IMR-90 (cell line): ENCODE measurements at regions not wholly inside any gene's neighbourhood (a gene's known extent, or its start where the extent isn't known, plus 50 kb on each side); places are given as distances from the start of the nearest gene placed in this dataset.

Source experiments
- ATAC-seq: fragments of 200-7000 bp; cut with Tn5 transposase; 2 replicates; pipeline ENCODE4 v1.9.1; 2020; ENCODE audit warnings: low read depth, mild to moderate bottlenecking, moderate library complexity
- BruUV-seq: library from RNA; stranded (reverse); fragments of 400-500 nt; replicated peaks from 2 replicates; lab custom pipeline; 2021; lab: Mats Ljungman, UMichigan
- CTCF ChIA-PET: fragments of 300-600 bp; formaldehyde crosslinking; extraction: SDS; loops from one replicate; lab custom pipeline; 2021; ENCODE audit warnings: antibody characterized with exemption; lab: Yijun Ruan, JAX
- POLR2A ChIA-PET: fragments of 300-600 bp; sonication (Branson Sonifier 250); formaldehyde crosslinking; loops from one replicate; lab custom pipeline; 2022; ENCODE audit warnings: antibody characterized with exemption; ENCODE audit not compliant: unreplicated experiment; lab: Charles Lee
- DNase-seq: peaks from one replicate; pipeline ENCODE4 v3.0.0; 2013
- H2AFZ ChIP-seq: replicated peaks from 2 replicates; pipeline ENCODE3; 2013; ENCODE audit warnings: low read length, mild to moderate bottlenecking; ENCODE audit not compliant: poor library complexity
- H2AK5ac ChIP-seq: 2 replicates; pipeline ENCODE4 v1.6.1; 2013; ENCODE audit warnings: low read depth, low read length, inconsistent platforms
- H2AK9ac ChIP-seq: replicated peaks from 2 replicates; pipeline ENCODE3; 2013; ENCODE audit warnings: mild to moderate bottlenecking, low read depth, low read length, moderate library complexity; ENCODE audit not compliant: poor library complexity
- H2BK120ac ChIP-seq: 2 replicates; pipeline ENCODE4 v1.6.1; 2013; ENCODE audit warnings: low read depth, low read length, inconsistent platforms
- H2BK15ac ChIP-seq: 3 replicates; pipeline ENCODE4 v1.6.1; 2013; ENCODE audit warnings: low read depth, low read length, inconsistent platforms
- H2BK20ac ChIP-seq: 2 replicates; pipeline ENCODE4 v1.6.1; 2013; ENCODE audit warnings: low read depth, mild to moderate bottlenecking, inconsistent platforms, low read length, moderate library complexity
- H2BK5ac ChIP-seq: 2 replicates; pipeline ENCODE4 v1.6.1; 2013; ENCODE audit warnings: mild to moderate bottlenecking, low read depth, low read length, inconsistent platforms; ENCODE audit not compliant: poor library complexity, severe bottlenecking
- H3K14ac ChIP-seq: replicated peaks from 2 replicates; pipeline ENCODE4 v1.6.1; 2013; ENCODE audit warnings: low read depth, low read length, inconsistent platforms
- H3K18ac ChIP-seq: 2 replicates; pipeline ENCODE4 v1.6.1; 2013; ENCODE audit warnings: low read depth, low read length, control low read depth
- H3K23ac ChIP-seq: 2 replicates; pipeline ENCODE4 v1.6.1; 2013; ENCODE audit warnings: low read depth, low read length, inconsistent platforms
- H3K27ac ChIP-seq: 2 replicates; pipeline ENCODE4 v1.5.1; 2013; ENCODE audit warnings: mild to moderate bottlenecking, control low read depth, low read length; ENCODE audit not compliant: insufficient read depth
- H3K27me3 ChIP-seq: 2 replicates; pipeline ENCODE4 v1.6.1; 2013; ENCODE audit warnings: low read length; ENCODE audit not compliant: control insufficient read depth, insufficient read depth
- H3K36me3 ChIP-seq: 2 replicates; pipeline ENCODE4 v1.6.1; 2013; ENCODE audit warnings: low read length, mixed read lengths; ENCODE audit not compliant: control insufficient read depth, insufficient read depth
- H3K4ac ChIP-seq: 2 replicates; pipeline ENCODE4 v1.6.1; 2013; ENCODE audit warnings: low read depth, low read length, inconsistent platforms
- H3K4me1 ChIP-seq: 2 replicates; pipeline ENCODE4 v1.6.1; 2013; ENCODE audit warnings: low read length, mixed read lengths; ENCODE audit not compliant: control insufficient read depth, insufficient read depth
- H3K4me2 ChIP-seq: 2 replicates; pipeline ENCODE4 v1.6.1; 2013; ENCODE audit warnings: low read depth, mild to moderate bottlenecking, control low read depth, low read length, moderate library complexity
- H3K4me3 ChIP-seq: 2 replicates; pipeline ENCODE4 v1.5.1; 2013; ENCODE audit warnings: low read depth, mild to moderate bottlenecking, control low read depth, low read length, moderate library complexity; ENCODE audit not compliant: insufficient read depth
- H3K56ac ChIP-seq: 2 replicates; pipeline ENCODE4 v1.6.1; 2013; ENCODE audit warnings: low read length, inconsistent platforms; ENCODE audit not compliant: insufficient read depth; ENCODE audit errors: extremely low read depth
- H3K79me1 ChIP-seq, 2 experiments: 2 replicates each; pipeline ENCODE4 v1.6.1; 2013; ENCODE audit warnings: low read length in 2 of 2, inconsistent platforms in 1 of 2, low read depth in 1 of 2
- H3K9ac ChIP-seq: 2 replicates; pipeline ENCODE4 v1.6.1; 2013; ENCODE audit warnings: low read depth, low read length, control low read depth
- H3K9me1 ChIP-seq: 2 replicates; pipeline ENCODE4 v1.6.1; 2013; ENCODE audit warnings: low read length, inconsistent platforms; ENCODE audit not compliant: insufficient read depth
- H3K9me3 ChIP-seq: 2 replicates; pipeline ENCODE4 v1.6.1; 2013; ENCODE audit warnings: low read length; ENCODE audit not compliant: control insufficient read depth, insufficient read depth
- H4K20me1 ChIP-seq: 2 replicates; pipeline ENCODE4 v1.6.1; 2013; ENCODE audit warnings: low read length, inconsistent platforms; ENCODE audit not compliant: insufficient read depth
- H4K5ac ChIP-seq: 2 replicates; pipeline ENCODE4 v1.6.1; 2013; ENCODE audit warnings: mild to moderate bottlenecking, low read depth, low read length, control low read depth
- H4K8ac ChIP-seq, 2 experiments: 2 replicates each; pipeline ENCODE4 v1.6.1; 2013; ENCODE audit warnings: low read depth in 2 of 2, low read length in 2 of 2, control low read depth in 1 of 2, inconsistent platforms in 1 of 2
- H4K91ac ChIP-seq: 2 replicates; pipeline ENCODE4 v1.6.1; 2013; ENCODE audit warnings: low read depth, low read length, inconsistent platforms; ENCODE audit not compliant: insufficient read depth
- BHLHE40 ChIP-seq: fragments of 150-350 bp; IDR thresholded peaks from 2 replicates; pipeline ENCODE4 v1.6.1; 2016; ENCODE audit warnings: mild to moderate bottlenecking, low read depth, low read length
- CEBPB ChIP-seq: IDR thresholded peaks from 2 replicates; pipeline ENCODE4 v1.6.1; 2012; ENCODE audit warnings: low read depth, low read length, improper control_type of control experiment
- CHD1 ChIP-seq: IDR thresholded peaks from 2 replicates; pipeline ENCODE4 v1.6.1; 2012; ENCODE audit warnings: low read depth, low read length, improper control_type of control experiment
- CTCF ChIP-seq: conservative IDR thresholded peaks from 2 replicates; pipeline ENCODE4 v1.5.1; 2012; ENCODE audit warnings: mild to moderate bottlenecking, low read depth, low read length, improper control_type of control experiment
- ELK1 ChIP-seq: fragments of 150-350 bp; IDR thresholded peaks from 2 replicates; pipeline ENCODE4 v1.6.1; 2016; ENCODE audit warnings: low read depth, mild to moderate bottlenecking, low read length, moderate library complexity, borderline replicate concordance
- FOS ChIP-seq: fragments of 150-350 bp; IDR thresholded peaks from 2 replicates; pipeline ENCODE4 v1.6.1; 2016; ENCODE audit warnings: low read depth, low read length
- MAFK ChIP-seq: IDR thresholded peaks from 2 replicates; pipeline ENCODE4 v1.6.1; 2012; ENCODE audit warnings: low read depth, low read length, improper control_type of control experiment
- MAZ ChIP-seq: IDR thresholded peaks from 2 replicates; pipeline ENCODE4 v1.6.1; 2012; ENCODE audit warnings: low read depth, mild to moderate bottlenecking, low read length, improper control_type of control experiment, moderate library complexity, borderline replicate concordance
- MXI1 ChIP-seq: IDR thresholded peaks from 2 replicates; pipeline ENCODE4 v1.6.1; 2012; ENCODE audit warnings: low read depth, mild to moderate bottlenecking, low read length, moderate library complexity, borderline replicate concordance
- NFE2L2 ChIP-seq: fragments of 150-350 bp; IDR thresholded peaks from 2 replicates; pipeline ENCODE4 v1.6.1; 2016; ENCODE audit warnings: low read depth, mild to moderate bottlenecking, low read length
- POLR2A ChIP-seq: IDR thresholded peaks from 2 replicates; pipeline ENCODE4 v1.6.1; 2012; ENCODE audit warnings: mild to moderate bottlenecking, low read depth, low read length
- RAD21 ChIP-seq: IDR thresholded peaks from 2 replicates; pipeline ENCODE4 v1.6.1; 2012; ENCODE audit warnings: low read length, improper control_type of control experiment
- RCOR1 ChIP-seq: IDR thresholded peaks from 2 replicates; pipeline ENCODE4 v1.6.1; 2012; ENCODE audit warnings: mild to moderate bottlenecking, low read length, improper control_type of control experiment; ENCODE audit not compliant: insufficient replicate concordance
- RFX5 ChIP-seq: IDR thresholded peaks from 2 replicates; pipeline ENCODE4 v1.8.0; 2012; ENCODE audit warnings: low read depth, mild to moderate bottlenecking, low read length, moderate library complexity
- SMC3 ChIP-seq: fragments of 150-350 bp; IDR thresholded peaks from 2 replicates; pipeline ENCODE4 v1.6.1; 2016; ENCODE audit warnings: low read depth, mild to moderate bottlenecking, antibody characterized with exemption, low read length, moderate library complexity
- USF2 ChIP-seq: fragments of 150-350 bp; IDR thresholded peaks from 2 replicates; pipeline ENCODE4 v1.6.1; 2017; ENCODE audit warnings: mild to moderate bottlenecking, antibody characterized with exemption, low read length, low read depth
- WGBS, 2 experiments: methylation state at CpG; one replicate each; pipeline versions ENCODE4 v1.1.5 to v1.1.7; 2013; ENCODE audit warnings: missing lambda C conversion rate in 2 of 2; ENCODE audit not compliant: insufficient read length in 1 of 2; ENCODE audit errors: extremely low coverage in 2 of 2; 5-methylcytosine and 5-hydroxymethylcytosine counted together
- dilution Hi-C: fragments of 300-500 bp; cut with HindIII; formaldehyde crosslinking; loops from one replicate; pipeline ENCODE4 v1.14.3; 2018; ENCODE audit warnings: low sequenced_read_pairs; ENCODE audit not compliant: unreplicated experiment
- in situ Hi-C: fragments of 300-500 bp; cut with MboI; formaldehyde crosslinking; loops from 3 replicates; pipeline ENCODE4 v1.14.3; 2019; ENCODE audit warnings: low sequenced_read_pairs, inconsistent platforms, mixed read lengths
- intact Hi-C: fragments of 100-400 bp; cut with micrococcal nuclease; formaldehyde crosslinking; loops from 2 replicates; pipeline ENCODE4 v1.10.0; 2022

GRCh38 chr10:57161157-57161556, 800.1 kb upstream of the ZWINT start:
- H3K4me3 ChIP-seq: no peak overlapping the region
- peaks cover 5% of the 10 kb centered on the region for H3K9me3 ChIP-seq
- no peak overlapping the region for H3K14ac ChIP-seq
- POLR2A ChIA-PET: no interaction called here
- H3K9ac ChIP-seq: no peak overlapping the region
- no TSS peak for BruUV-seq
- ATAC-seq (no peak), DNase-seq (no peak)
- H2AFZ ChIP-seq: no peak overlapping the region
- WGBS, 2 experiments: no CpG with 5 or more reads among the region's 1 CpG
- no peaks in the 10 kb centered on the region for H3K36me3 ChIP-seq
- no peak overlapping the region for H4K5ac ChIP-seq
- no peaks in the 10 kb centered on the region for H3K27me3 ChIP-seq
- H2AK5ac ChIP-seq: no peak overlapping the region
- H3K4ac ChIP-seq: no peak overlapping the region
- TF ChIP-seq POLR2A (no peak), SMC3 (no peak), RFX5 (no peak), MAFK (no peak), RAD21 (no peak), RCOR1 (no peak), MXI1 (no peak), BHLHE40 (no peak), MAZ (no peak), FOS (no peak), NFE2L2 (no peak), CHD1 (no peak), CEBPB (no peak), USF2 (no peak), CTCF (no peak), ELK1 (no peak)
- H3K79me1 ChIP-seq: no peaks in the 10 kb centered on the region
- H3K56ac ChIP-seq: no peak overlapping the region
- no peak overlapping the region for H2BK20ac ChIP-seq
- CTCF ChIA-PET: no interaction called here
- no peak overlapping the region for H2BK15ac ChIP-seq
- H3K27ac ChIP-seq: no peak overlapping the region
- H2BK5ac ChIP-seq: no peak overlapping the region
- H3K9me1 ChIP-seq: no peaks in the 10 kb centered on the region
- in situ Hi-C loops: no loop called here
- H3K4me2 ChIP-seq: no peak overlapping the region
- H2AK9ac ChIP-seq: no peak overlapping the region
- intact Hi-C loops: no loop called here
- no peak overlapping the region for H2BK120ac ChIP-seq
- H4K8ac ChIP-seq: no peak overlapping the region
- H3K4me1 ChIP-seq: no peaks in the 10 kb centered on the region
- no peaks in the 10 kb centered on the region for H4K20me1 ChIP-seq
- no peak overlapping the region for H3K18ac ChIP-seq
- no peak overlapping the region for H3K23ac ChIP-seq
- no peak overlapping the region for H4K91ac ChIP-seq
- dilution Hi-C loops: no loop called here
